ENCODE measurements at regions not wholly inside any gene's neighbourhood (a gene's known extent, or its start where the extent isn't known, plus 50 kb on each side); places are given as distances from the start of the nearest gene placed in this dataset.
A peak's percentile ranks its signal among the peaks of the same experiment; 100 is the strongest.

- H3K4me1 ChIP-seq (ENCODE audit: control insufficient read depth, extremely low read depth, insufficient read depth, low read length), result peaks cover 23% of the 10 kb centered on the region
- H2AFZ ChIP-seq (ENCODE audit: control insufficient read depth, low read length), result no peak overlapping the region
- H3K9me1 ChIP-seq (ENCODE audit: control insufficient read depth, extremely low read depth, insufficient read depth, low read length), result no peaks in the 10 kb centered on the region
- FAIRE-seq (peak; percentile 52), DNase-seq (ENCODE audit: low read depth, low spot score) (no peak)
- dilution Hi-C loops (cut with MboI; ENCODE audit: extremely low pct_ligation_motif_present, low sequenced_read_pairs), result no loop called here
- H3K36me3 ChIP-seq (ENCODE audit: control insufficient read depth in 2 of 2, extremely low read depth in 1 of 2, insufficient read depth in 2 of 2, low read length in 2 of 2), result no peaks in the 10 kb centered on the region
- H3K4me2 ChIP-seq (ENCODE audit: control insufficient read depth, extremely low read depth, insufficient read depth, low read depth, low read length), result no peak overlapping the region
- H3K27ac ChIP-seq (ENCODE audit: control insufficient read depth, insufficient read depth, low read length), result no peak overlapping the region
- no peaks in the 10 kb centered on the region for H3K79me2 ChIP-seq (ENCODE audit: control insufficient read depth, insufficient read depth, low read length)
- H3K9ac ChIP-seq (ENCODE audit: control insufficient read depth, extremely low read depth, insufficient read depth, low read length), result no peak overlapping the region
- no peak for TF ChIP-seq EZH2 (IDR thresholded peaks at IDR 0.05; ENCODE audit: low read length)
- no peak for TF ChIP-seq CTCF (optimal IDR thresholded peaks at IDR 0.05 in 1 of 3, IDR thresholded peaks at IDR 0.05 in 1 of 3, conservative IDR thresholded peaks at IDR 0.05 in 1 of 3; ENCODE audit: extremely low read depth in 1 of 3, insufficient read depth in 2 of 3, low read length in 3 of 3)
- no peak overlapping the region for H3K4me3 ChIP-seq (ENCODE audit: control insufficient read depth in 2 of 3, extremely low read depth in 1 of 3, insufficient read depth in 2 of 3, low read depth in 1 of 3, low read length in 3 of 3)
- H4K20me1 ChIP-seq (ENCODE audit: control insufficient read depth, extremely low read depth, insufficient read depth, low read length), result no peaks in the 10 kb centered on the region
- no peaks in the 10 kb centered on the region for H3K27me3 ChIP-seq (ENCODE audit: control insufficient read depth, extremely low read depth, insufficient read depth, low read length)
- no peaks in the 10 kb centered on the region for H3K9me3 ChIP-seq (ENCODE audit: control insufficient read depth, low read depth, low read length)
Observed at GRCh38 chr12:43283206-43283605, 268.8 kb downstream of the ADAMTS20 start.

- Histone ChIP-seq H3K27me3 (ENCODE audit: control insufficient read depth, extremely low read depth, insufficient read depth, low read length) (no peaks in the 10 kb centered on the region), H3K4me2 (ENCODE audit: control insufficient read depth, extremely low read depth, insufficient read depth, low read depth, low read length) (no peak overlapping the region), H3K36me3 (ENCODE audit: control insufficient read depth in 2 of 2, extremely low read depth in 1 of 2, insufficient read depth in 2 of 2, low read length in 2 of 2) (no peaks in the 10 kb centered on the region), H3K9me3 (ENCODE audit: control insufficient read depth, low read depth, low read length) (no peaks in the 10 kb centered on the region), H3K4me1 (ENCODE audit: control insufficient read depth, extremely low read depth, insufficient read depth, low read length) (peaks cover 18% of the 10 kb centered on the region), H2AFZ (ENCODE audit: control insufficient read depth, low read length) (no peak overlapping the region), H3K79me2 (ENCODE audit: control insufficient read depth, insufficient read depth, low read length) (no peaks in the 10 kb centered on the region), H3K9ac (ENCODE audit: control insufficient read depth, extremely low read depth, insufficient read depth, low read length) (no peak overlapping the region), H3K27ac (ENCODE audit: control insufficient read depth, insufficient read depth, low read length) (no peak overlapping the region), H4K20me1 (ENCODE audit: control insufficient read depth, extremely low read depth, insufficient read depth, low read length) (no peaks in the 10 kb centered on the region), H3K4me3 (ENCODE audit: control insufficient read depth in 2 of 3, extremely low read depth in 1 of 3, insufficient read depth in 2 of 3, low read depth in 1 of 3, low read length in 3 of 3) (no peak overlapping the region), H3K9me1 (ENCODE audit: control insufficient read depth, extremely low read depth, insufficient read depth, low read length) (no peaks in the 10 kb centered on the region)
- TF ChIP-seq CTCF (optimal IDR thresholded peaks at IDR 0.05 in 1 of 3, IDR thresholded peaks at IDR 0.05 in 1 of 3, conservative IDR thresholded peaks at IDR 0.05 in 1 of 3; ENCODE audit: extremely low read depth in 1 of 3, insufficient read depth in 2 of 3, low read length in 3 of 3) (peak in 1 of 3 experiments; percentile 30), EZH2 (IDR thresholded peaks at IDR 0.05; ENCODE audit: low read length) (no peak)
- dilution Hi-C loops (cut with MboI; ENCODE audit: extremely low pct_ligation_motif_present, low sequenced_read_pairs), result no loop called here
- DNase-seq (ENCODE audit: low read depth, low spot score) (no peak), FAIRE-seq (no peak)
Observed at GRCh38 chr12:43282106-43282505, 269.9 kb downstream of the ADAMTS20 start.

Data from keratinocyte (primary cell).